Muscle of arm (tissue), 1 donor: ENCODE measurements at regions not wholly inside any gene's neighbourhood (a gene's known extent, or its start where the extent isn't known, plus 50 kb on each side); places are given as distances from the start of the nearest gene placed in this dataset.

Source experiments
- DNase-seq: peaks from one replicate; pipeline ENCODE4 v3.0.0-alpha.2; 2013

GRCh38 chr17:73724341-73724740, 80.1 kb upstream of the SDK2 start:
- DNase-seq = no peak

- DNase-seq = no peak
Observed at GRCh38 chr17:73724990-73725389, 80.7 kb upstream of the SDK2 start.

- no peak for DNase-seq
Observed at GRCh38 chr17:73725794-73726515, 81.7 kb upstream of the SDK2 start.

GRCh38 chr17:73727941-73728340, 83.7 kb upstream of the SDK2 start:
- DNase-seq = no peak

- DNase-seq = no peak
Observed at GRCh38 chr17:73729101-73729500, 84.9 kb upstream of the SDK2 start.

- DNase-seq = no peak
Observed at GRCh38 chr17:73731733-73732132, 87.5 kb upstream of the SDK2 start.

GRCh38 chr17:73733517-73733916, 89.3 kb upstream of the SDK2 start:
- no peak for DNase-seq

- DNase-seq = no peak
Observed at GRCh38 chr17:73735245-73735644, 91.0 kb upstream of the SDK2 start.

GRCh38 chr17:73738751-73739575, 94.7 kb upstream of the SDK2 start:
- DNase-seq = no peak

- no peak for DNase-seq
Observed at GRCh38 chr17:73740370-73740769, 96.1 kb upstream of the SDK2 start.

- DNase-seq = no peak
Observed at GRCh38 chr17:73742948-73743381, 98.7 kb upstream of the SDK2 start.

GRCh38 chr17:73743518-73744201, 99.4 kb upstream of the SDK2 start:
- DNase-seq = no peak

GRCh38 chr17:73744411-73744810, 100.2 kb upstream of the SDK2 start:
- no peak for DNase-seq

GRCh38 chr17:73746314-73747073, 102.2 kb upstream of the SDK2 start:
- DNase-seq = no peak

GRCh38 chr17:73747221-73748002, 103.2 kb upstream of the SDK2 start:
- DNase-seq = no peak

GRCh38 chr17:73748508-73748907, 104.3 kb upstream of the SDK2 start:
- DNase-seq = no peak

- no peak for DNase-seq
Observed at GRCh38 chr17:73749337-73749823, 105.1 kb upstream of the SDK2 start.

GRCh38 chr17:73749928-73750605, 105.8 kb upstream of the SDK2 start:
- DNase-seq = no peak

- no peak for DNase-seq
Observed at GRCh38 chr17:73750975-73751374, 106.7 kb upstream of the SDK2 start.
